Activated naive CD4-positive, alpha-beta T cell treated with anti-CD3 and anti-CD28 coated beads, Interleukin-2, amount 50 U/mL, for 72 hours (primary cell): ENCODE measurements at regions not wholly inside any gene's neighbourhood (a gene's known extent, or its start where the extent isn't known, plus 50 kb on each side); places are given as distances from the start of the nearest gene placed in this dataset.

ENCODE experiments used
- ATAC-seq, 2 donors: fragments of 150-1000 bp; cut with Tn5 transposase; 2 replicates each; pipeline ENCODE4 v1.10.0; 2021; ENCODE audit warnings: mild to moderate bottlenecking in 2 of 2, moderate library complexity in 2 of 2
- DNase-seq, 2 donors: peaks; one replicate each; pipeline ENCODE4 v3.0.0; 2021 to 2022; ENCODE audit warnings: low spot score in 2 of 2
- H3K27ac Mint-ChIP-seq, 2 donors: one replicate each; pipeline ENCODE4 v1.8.0; 2022; ENCODE audit warnings: mild to moderate bottlenecking in 2 of 2, mixed read lengths in 2 of 2
- H3K36me3 Mint-ChIP-seq, 2 donors: one replicate each; pipeline ENCODE4 v1.8.0; 2022; ENCODE audit warnings: mixed read lengths in 2 of 2
- H3K9me3 Mint-ChIP-seq, 2 donors: one replicate each; pipeline ENCODE4 v1.8.0; 2022; ENCODE audit warnings: mixed read lengths in 2 of 2

DNA sequence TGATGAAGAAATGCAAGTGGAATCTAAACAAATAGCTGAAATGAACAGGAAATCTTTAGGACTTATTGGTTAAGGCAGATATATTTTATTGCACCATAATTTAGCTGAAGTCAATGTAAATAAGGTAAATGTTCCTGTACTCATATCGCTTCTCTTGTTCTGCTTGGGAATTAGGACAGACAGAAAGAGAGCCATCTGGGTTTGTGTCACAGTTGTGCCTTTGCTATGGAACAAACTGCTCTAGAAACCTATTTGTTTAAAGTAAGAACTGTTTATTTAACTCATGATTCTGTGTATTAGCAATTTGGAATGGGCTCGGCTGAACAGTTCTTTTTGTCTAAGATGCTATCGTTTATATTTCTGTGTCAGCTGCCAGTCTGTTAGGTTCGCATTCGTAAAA lies 143.8 kb upstream of the KHDRBS2 start:
- ATAC-seq (no peak), DNase-seq (no peak)
- Mint-ChIP-seq H3K9me3 (peaks cover 8 to 17% of the 10 kb centered on the region in 2 donors), H3K27ac (no peak overlapping the region), H3K36me3 (no peaks in the 10 kb centered on the region)

DNA sequence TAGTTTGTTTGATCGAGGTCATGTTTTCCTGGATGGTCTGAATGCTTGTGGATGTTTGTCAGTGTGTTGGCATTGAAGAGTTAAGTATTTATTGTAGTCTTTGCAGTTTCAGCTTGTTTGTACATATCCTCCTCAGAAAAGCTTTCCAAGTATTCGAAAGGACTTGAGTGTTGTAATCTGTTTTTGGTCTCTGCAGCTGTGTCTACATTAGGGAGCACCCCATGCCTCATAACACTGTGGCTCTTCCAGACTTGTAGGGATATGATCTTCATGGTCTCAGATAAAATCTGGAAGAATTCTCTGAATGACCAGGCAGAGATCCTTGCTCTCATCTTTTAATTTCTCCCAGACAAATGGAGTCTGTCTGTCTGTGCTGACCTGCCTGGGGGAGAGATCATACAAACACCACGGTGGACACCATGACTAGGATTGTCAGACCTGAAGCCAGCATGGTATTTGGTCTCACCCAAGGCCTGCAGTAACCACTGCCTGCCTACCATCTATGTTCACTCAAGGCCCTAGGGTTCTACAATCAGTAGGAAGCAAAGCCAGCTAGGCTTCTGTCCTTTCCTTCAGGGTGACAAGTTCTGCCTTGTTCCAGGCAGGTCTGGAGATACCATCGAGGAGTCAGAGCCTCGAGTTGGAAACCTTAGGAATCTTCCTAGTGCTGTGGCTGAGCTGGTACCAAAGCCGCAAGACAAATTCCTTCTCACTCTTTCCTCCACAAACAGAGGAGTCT lies 114.7 kb upstream of the KHDRBS2 start:
- Mint-ChIP-seq H3K9me3 (peaks cover 16 to 22% of the 10 kb centered on the region in 2 donors), H3K36me3 (peaks cover 0 to 6% of the 10 kb centered on the region in 2 donors), H3K27ac (no peak overlapping the region)
- ATAC-seq (no peak), DNase-seq (no peak)

DNA sequence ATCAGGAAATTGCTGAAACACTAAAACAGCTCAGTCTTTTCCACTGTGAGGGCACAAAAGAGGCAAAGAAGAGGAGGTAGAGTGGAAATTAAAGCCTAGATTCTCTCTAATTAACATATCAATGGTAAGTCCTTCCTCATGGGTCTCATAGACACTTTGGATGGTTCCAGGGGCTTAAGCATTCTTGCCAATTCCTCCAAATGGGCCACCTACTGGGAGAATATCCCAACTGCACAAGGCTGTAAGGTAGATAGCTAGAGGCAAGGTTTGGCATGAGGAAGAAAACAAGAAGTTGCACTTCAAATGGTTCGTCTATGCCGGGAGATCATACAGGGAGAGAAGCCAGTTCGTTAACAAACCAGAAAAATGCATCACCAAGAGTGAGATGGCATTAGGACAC lies 107.6 kb upstream of the KHDRBS2 start:
- Mint-ChIP-seq H3K9me3 (peaks cover 18 to 28% of the 10 kb centered on the region in 2 donors), H3K36me3 (peaks cover 0 to under 1% of the 10 kb centered on the region in 2 donors), H3K27ac (no peak overlapping the region)
- DNase-seq (no peak), ATAC-seq (no peak)

DNA sequence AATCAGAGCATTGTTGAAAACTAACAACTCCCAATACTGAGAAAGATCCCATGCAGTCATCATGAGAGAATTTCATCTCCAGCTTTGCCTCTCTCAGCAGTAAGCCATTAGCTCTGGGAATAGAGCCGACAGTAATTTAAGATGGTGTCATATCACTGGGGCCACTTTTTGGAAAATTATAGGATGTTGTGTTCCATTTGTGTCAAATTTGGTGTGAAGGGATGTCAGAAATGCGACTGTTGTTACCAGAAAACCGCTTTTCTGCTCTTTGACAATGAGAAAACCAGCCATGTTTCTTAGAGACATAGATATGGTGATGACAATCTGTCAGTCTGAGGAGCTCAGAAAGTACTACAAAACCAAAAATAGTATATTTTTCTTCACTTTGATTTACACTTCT lies 106.3 kb upstream of the KHDRBS2 start:
- H3K9me3 Mint-ChIP-seq, result peaks cover 20 to 35% of the 10 kb centered on the region in 2 donors
- H3K27ac Mint-ChIP-seq, result no peak overlapping the region
- no peak for ATAC-seq
- no peaks in the 10 kb centered on the region for H3K36me3 Mint-ChIP-seq
- DNase-seq, result no peak

DNA sequence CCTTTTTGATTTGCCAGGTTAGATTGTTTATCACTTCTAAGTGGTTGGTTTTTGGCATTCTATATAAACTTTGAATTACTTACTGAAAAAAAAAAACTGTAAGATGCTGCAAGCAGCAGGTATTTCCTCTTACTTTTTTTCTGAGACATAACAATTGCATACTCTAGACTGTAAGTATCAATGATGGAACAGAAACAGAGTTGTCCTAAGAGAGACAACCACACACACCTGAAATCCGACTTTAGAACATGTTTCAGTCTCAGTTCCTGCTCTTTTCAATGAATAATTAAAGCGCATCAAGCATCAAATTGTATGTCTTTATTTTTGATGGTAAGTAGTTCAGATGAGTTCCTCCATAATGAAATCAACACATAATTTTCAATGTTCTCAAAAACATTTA lies 105.3 kb upstream of the KHDRBS2 start:
- peaks cover 17 to 33% of the 10 kb centered on the region in 2 donors for H3K9me3 Mint-ChIP-seq
- no peak for DNase-seq
- no peak overlapping the region for H3K27ac Mint-ChIP-seq
- no peak for ATAC-seq
- H3K36me3 Mint-ChIP-seq, result no peaks in the 10 kb centered on the region

DNA sequence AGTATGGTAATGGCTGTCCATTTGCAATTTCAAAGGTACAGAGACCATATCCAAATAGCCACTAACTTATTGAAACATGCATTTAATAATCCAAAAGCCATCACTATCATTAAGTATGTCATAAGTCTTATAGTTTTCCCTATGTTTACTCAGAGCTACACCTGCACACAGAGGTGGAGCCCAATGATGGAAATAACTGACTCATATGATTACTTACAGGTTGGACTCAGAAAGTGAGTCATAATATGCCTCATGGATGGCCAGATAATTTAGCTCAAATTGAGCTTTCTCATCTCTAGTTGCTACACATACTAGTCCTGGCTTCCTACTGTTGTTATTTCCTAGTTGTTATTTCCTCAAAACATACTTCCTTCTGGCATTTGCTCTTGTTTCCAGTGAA lies 104.4 kb upstream of the KHDRBS2 start:
- DNase-seq, result no peak
- Mint-ChIP-seq H3K27ac (no peak overlapping the region), H3K9me3 (peaks cover 17 to 25% of the 10 kb centered on the region in 2 donors), H3K36me3 (no peaks in the 10 kb centered on the region)
- no peak for ATAC-seq

DNA sequence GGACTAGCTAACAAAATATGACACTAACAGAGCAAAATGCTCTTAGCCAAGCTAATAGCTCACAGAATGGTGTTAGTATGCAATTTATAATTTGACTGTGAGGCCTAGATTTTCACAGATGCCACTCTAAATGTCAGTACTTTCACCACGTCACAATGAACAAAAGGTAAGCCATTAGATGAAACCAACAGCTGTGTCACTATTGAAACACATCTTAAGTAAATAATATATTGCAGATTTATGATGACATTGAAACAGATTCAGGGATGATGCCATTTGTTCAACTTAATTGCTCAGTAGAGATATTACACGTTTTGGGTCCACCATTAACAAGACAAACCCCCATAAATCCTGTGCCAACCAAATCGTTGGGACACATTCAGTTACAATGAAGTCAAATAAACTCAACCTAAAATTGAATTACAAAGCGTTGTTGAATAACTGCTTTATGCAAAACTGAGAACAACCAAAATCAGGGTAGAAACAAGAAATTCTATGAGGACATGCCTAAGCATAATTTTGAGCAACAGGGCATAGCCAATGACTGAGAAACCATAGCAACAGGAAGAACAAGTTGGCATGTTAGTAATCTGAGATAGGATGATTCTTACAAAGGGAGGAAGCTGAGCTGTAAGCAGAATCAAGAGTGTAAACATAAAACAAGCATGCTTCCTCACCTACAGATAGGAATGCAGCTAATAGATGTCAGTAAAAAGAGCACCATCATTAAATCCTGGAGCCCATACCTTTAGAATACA lies 85.6 kb upstream of the KHDRBS2 start:
- no peaks in the 10 kb centered on the region for H3K36me3 Mint-ChIP-seq
- H3K27ac Mint-ChIP-seq, result no peak overlapping the region
- no peak for ATAC-seq
- DNase-seq, result no peak
- H3K9me3 Mint-ChIP-seq, result peaks cover 13 to 17% of the 10 kb centered on the region in 2 donors

DNA sequence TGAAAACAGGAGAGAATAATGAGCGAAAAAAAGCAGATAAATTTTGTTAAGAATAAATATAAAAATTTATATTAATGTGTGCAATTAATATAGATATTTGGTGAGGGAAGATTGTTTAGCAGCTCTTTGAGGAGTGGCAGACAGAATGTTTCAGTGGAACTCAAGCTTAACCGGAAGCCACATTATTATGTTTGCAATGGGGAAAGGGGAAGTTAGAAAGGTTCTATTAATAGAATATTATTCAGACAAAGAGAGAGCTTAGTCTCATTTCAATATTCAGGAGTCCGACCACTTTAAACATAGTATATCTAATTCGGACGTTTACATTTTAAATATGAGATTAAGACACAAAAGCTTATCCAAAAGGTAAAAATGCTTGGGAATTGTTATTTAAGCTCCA lies 81.6 kb upstream of the KHDRBS2 start:
- no peak for DNase-seq
- Mint-ChIP-seq H3K9me3 (peaks cover 7 to 11% of the 10 kb centered on the region in 2 donors), H3K27ac (no peak overlapping the region), H3K36me3 (no peaks in the 10 kb centered on the region)
- no peak for ATAC-seq

DNA sequence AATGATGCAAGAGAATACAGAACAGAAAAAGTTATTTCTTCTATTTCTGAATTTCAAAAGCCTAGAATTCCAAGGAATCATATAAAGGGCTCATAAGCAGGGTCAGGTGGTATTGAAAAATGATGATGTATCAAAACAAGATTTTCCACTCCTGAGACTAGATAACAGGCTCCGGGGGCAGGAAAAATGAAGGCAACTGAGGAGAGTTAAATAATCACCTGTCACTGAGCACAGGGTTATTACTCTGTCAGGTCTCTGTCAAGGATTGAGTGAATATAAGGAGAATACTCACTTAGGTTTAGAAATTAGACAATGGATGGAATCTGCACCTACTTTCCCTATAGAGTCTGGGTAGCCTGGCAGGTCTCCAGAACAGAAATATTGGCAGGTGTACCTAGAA lies 76.1 kb upstream of the KHDRBS2 start:
- H3K9me3 Mint-ChIP-seq, result peaks cover 14 to 22% of the 10 kb centered on the region in 2 donors
- no peaks in the 10 kb centered on the region for H3K36me3 Mint-ChIP-seq
- no peak overlapping the region for H3K27ac Mint-ChIP-seq
- ATAC-seq (no peak), DNase-seq (no peak)

DNA sequence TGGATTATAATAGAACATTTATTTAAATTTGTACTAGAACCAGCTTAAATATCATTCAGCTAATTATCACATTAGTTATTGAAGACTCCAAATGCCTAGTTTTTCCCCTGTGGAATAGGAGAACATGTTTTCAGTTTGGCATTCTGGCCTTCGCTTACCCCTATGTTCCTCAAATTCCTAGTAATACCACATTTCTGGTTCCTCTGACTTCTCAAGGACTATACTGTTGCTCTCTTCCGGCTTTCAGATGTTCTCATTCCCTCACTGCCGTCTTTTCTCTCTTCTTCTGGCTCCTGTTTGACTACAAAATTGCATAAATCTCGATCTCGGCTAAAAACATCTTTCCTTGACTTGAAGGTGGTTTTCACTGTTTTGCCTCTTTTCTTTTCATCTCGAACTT lies 71.8 kb upstream of the KHDRBS2 start:
- no peak overlapping the region for H3K27ac Mint-ChIP-seq
- peaks cover 14 to 16% of the 10 kb centered on the region in 2 donors for H3K9me3 Mint-ChIP-seq
- no peaks in the 10 kb centered on the region for H3K36me3 Mint-ChIP-seq
- ATAC-seq, result no peak
- DNase-seq, result no peak

DNA sequence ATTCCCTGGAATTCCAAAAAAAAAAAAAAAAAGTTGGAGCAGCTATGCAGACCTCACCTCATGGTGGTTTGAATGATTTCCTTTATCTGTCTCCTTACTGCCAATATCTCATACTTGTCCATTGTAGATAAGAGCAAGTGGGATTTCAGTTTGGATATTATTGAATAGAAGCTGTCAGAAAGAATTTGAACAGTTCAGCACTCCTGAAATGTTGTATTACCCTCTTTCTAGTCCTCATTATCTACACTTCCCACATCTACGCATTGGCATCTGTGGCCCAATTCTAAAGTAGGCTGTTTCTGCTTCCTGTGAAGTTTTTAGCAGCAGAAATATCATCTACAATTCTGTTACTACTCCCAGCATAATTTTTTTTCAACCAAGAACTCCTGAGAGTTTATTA lies 68.2 kb upstream of the KHDRBS2 start:
- Mint-ChIP-seq H3K9me3 (peaks cover 14 to 16% of the 10 kb centered on the region in 2 donors), H3K36me3 (no peaks in the 10 kb centered on the region), H3K27ac (no peak overlapping the region)
- no peak for DNase-seq
- ATAC-seq, result no peak

DNA sequence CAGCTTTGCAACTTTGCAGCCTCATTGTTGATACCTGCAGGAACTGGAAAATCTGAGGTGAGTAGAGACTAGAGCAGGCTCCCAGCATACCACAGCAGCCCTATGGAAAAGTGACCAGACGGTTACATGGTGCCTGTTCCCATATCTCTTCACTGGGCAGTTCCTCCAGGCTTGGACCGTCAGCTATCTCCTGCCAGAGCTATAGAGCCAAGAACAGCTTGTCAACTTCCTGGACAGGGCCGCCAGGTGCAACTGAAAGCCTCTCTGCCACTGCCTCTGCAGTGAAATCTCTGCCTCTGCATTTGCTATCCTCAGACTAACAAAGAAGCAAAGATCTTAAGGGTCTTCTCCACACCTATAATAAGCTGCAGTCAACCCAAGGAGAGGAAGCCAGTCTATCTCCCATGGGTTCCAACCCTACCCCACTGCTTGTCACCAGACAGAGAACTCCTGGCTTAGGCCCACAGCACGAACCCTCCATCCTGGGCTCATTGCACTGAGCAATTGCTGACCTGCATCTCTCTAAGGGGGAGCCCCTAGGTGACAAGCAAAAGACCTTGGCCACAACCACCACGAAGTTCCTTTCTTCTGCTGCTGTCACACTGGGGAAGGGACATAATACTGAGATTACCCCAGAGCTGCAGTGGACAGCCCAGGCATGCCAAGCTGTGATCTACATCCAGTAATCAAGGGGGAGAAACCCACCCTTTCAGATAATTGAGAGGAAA lies 60.1 kb upstream of the KHDRBS2 start:
- DNase-seq (no peak), ATAC-seq (no peak)
- Mint-ChIP-seq H3K27ac (no peak overlapping the region), H3K9me3 (peaks cover 4 to 26% of the 10 kb centered on the region in 2 donors), H3K36me3 (no peaks in the 10 kb centered on the region)

DNA sequence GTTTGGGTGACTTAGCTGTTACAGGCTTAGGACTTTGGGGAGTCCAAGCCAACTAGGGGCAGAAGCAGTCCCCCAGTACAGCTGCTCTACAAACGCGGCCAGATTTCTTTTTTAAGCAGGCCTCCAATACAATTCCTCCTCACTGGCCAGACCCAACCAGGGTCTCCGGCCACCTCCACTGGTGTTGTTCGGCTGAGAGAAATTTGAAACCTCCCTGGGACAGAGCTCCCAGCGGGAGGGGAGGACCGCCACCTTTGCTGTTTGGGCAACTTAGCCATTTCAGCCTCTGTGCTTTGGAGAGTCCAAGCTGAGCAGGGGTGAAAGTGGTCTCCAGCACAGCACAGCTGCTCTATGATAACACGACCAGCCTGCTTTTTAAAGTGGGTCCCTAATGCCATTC lies 59.4 kb upstream of the KHDRBS2 start:
- no peaks in the 10 kb centered on the region for H3K36me3 Mint-ChIP-seq
- no peak for DNase-seq
- peaks cover 8 to 26% of the 10 kb centered on the region in 2 donors for H3K9me3 Mint-ChIP-seq
- no peak overlapping the region for H3K27ac Mint-ChIP-seq
- ATAC-seq, result no peak

DNA sequence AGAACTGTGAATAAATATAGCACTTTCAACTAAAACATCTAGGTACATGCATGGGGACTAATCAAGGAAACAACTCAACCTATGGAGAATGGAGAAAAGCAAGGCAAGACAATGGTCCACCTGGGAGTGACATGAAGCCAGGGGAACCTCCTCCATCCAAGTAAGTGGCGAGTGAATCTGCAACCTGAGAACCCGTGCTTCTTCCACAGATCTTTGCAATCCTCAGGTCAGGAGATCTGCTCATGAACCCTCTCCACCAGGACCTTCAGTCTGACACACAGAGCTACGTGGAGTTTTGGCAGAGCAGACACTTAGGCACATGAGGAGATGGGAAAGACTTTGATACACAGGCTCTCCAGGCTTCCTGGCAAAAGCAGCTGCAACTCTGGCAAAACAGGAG lies 58.8 kb upstream of the KHDRBS2 start:
- H3K9me3 Mint-ChIP-seq, result peaks cover 9 to 26% of the 10 kb centered on the region in 2 donors
- DNase-seq (no peak), ATAC-seq (no peak)
- no peak overlapping the region for H3K27ac Mint-ChIP-seq
- no peaks in the 10 kb centered on the region for H3K36me3 Mint-ChIP-seq

DNA sequence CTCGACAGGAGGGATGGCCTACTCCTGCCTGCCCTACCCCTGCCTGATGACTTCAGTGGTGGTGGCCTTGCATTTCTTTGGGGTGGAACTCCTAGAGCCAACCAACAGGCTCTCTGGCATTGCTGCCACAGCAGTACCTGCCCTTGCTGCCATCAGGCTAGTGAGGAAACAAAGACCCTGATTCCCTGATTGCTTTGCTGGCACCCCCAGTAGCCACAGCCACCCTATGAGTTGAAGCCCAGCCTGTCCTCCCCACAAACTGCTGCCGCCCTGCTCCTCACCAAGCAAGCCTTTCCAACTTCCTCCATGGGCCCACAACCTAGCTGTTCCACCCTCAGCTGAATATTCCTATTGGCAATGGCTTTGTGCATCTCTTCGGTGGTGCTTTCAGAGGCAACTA lies 52.5 kb upstream of the KHDRBS2 start:
- DNase-seq (no peak), ATAC-seq (no peak)
- Mint-ChIP-seq H3K27ac (no peak overlapping the region), H3K36me3 (no peaks in the 10 kb centered on the region), H3K9me3 (peaks cover 17 to 22% of the 10 kb centered on the region in 2 donors)
